SK-N-SH (cell line): ENCODE measurements at regions not wholly inside any gene's neighbourhood (a gene's known extent, or its start where the extent isn't known, plus 50 kb on each side); places are given as distances from the start of the nearest gene placed in this dataset.

Experiments used
- CTCF ChIA-PET: fragments of 300-600, 350-600 bp; formaldehyde crosslinking; extraction: SDS; loops from one replicate; lab custom pipeline; 2021; lab: Yijun Ruan, JAX
- POLR2A ChIA-PET: fragments of 350-600 bp; sonication (Branson Sonifier 250); formaldehyde crosslinking; extraction: SDS; loops from one replicate; lab custom pipeline; 2020; ENCODE audit warnings: antibody characterized with exemption, inconsistent platforms; lab: Yijun Ruan, JAX
- DNase-seq: peaks from one replicate; pipeline ENCODE4 v3.0.0; 2012
- H2AFZ ChIP-seq: fragments of 200-600 bp; sonication (generic); 2 replicates; pipeline ENCODE4 v1.8.1; 2016; ENCODE audit warnings: antibody characterized with exemption, mild to moderate bottlenecking, low read depth
- H3F3A ChIP-seq: fragments of 200-600 bp; sonication (generic); replicated peaks from 2 replicates; pipeline ENCODE3; 2016; ENCODE audit warnings: antibody characterized with exemption, mild to moderate bottlenecking; ENCODE audit not compliant: insufficient read depth
- H3K27ac ChIP-seq, 2 experiments: fragments of 200-500 bp in 1 of 2; fragments of 200-600 bp in 1 of 2; sonication (Bioruptor generic) in 1 of 2; sonication (generic), shearing (Covaris generic) in 1 of 2; 2 replicates each; pipeline versions ENCODE4 v1.5.1 to v1.6.1; 2014 to 2016; ENCODE audit warnings: low read depth in 2 of 2, inconsistent platforms in 1 of 2, low read length in 1 of 2, mild to moderate bottlenecking in 1 of 2, mixed read lengths in 1 of 2
- H3K27me3 ChIP-seq: fragments of 200-600 bp; sonication (generic), shearing (Covaris generic); 2 replicates; pipeline ENCODE4 v1.6.1; 2016; ENCODE audit warnings: mixed run types; ENCODE audit not compliant: insufficient read depth
- H3K36me3 ChIP-seq, 2 experiments: fragments of 200-500 bp in 1 of 2; fragments of 200-600 bp in 1 of 2; sonication (Bioruptor generic) in 1 of 2; sonication (generic) in 1 of 2; replicated peaks in 1 of 2; 2 replicates each; pipeline versions ENCODE3 to v1.5.1; 2014 to 2016; ENCODE audit warnings: low read length in 1 of 2, mild to moderate bottlenecking in 1 of 2; ENCODE audit not compliant: insufficient read depth in 2 of 2, control insufficient read depth in 1 of 2
- H3K4me1 ChIP-seq, 2 experiments: fragments of 200-500 bp in 1 of 2; fragments of 200-600 bp in 1 of 2; sonication (Bioruptor generic) in 1 of 2; sonication (generic), shearing (Covaris generic) in 1 of 2; 2 replicates each; pipeline versions ENCODE4 v1.5.1 to v1.6.1; 2014 to 2016; ENCODE audit warnings: low read depth in 1 of 2, low read length in 1 of 2, mixed run types in 1 of 2; ENCODE audit not compliant: insufficient read depth in 2 of 2, control insufficient read depth in 1 of 2
- H3K4me2 ChIP-seq: fragments of 200-600 bp; sonication (generic), shearing (Covaris generic); 2 replicates; pipeline ENCODE4 v1.6.1; 2017; ENCODE audit warnings: mixed run types
- H3K4me3 ChIP-seq, 2 experiments: fragments of 200-500 bp in 1 of 2; fragments of 200-600 bp in 1 of 2; sonication (Bioruptor generic) in 1 of 2; sonication (generic), shearing (Covaris generic) in 1 of 2; 2 replicates each; pipeline versions ENCODE4 v1.5.1 to v1.8.1; 2014 to 2016; ENCODE audit warnings: low read depth in 2 of 2, inconsistent platforms in 1 of 2, low read length in 1 of 2, mild to moderate bottlenecking in 1 of 2, mixed read lengths in 1 of 2, moderate library complexity in 1 of 2
- H3K79me2 ChIP-seq: fragments of 200-600 bp; sonication (generic); 2 replicates; pipeline ENCODE4 v1.8.1; 2017; ENCODE audit warnings: mild to moderate bottlenecking; ENCODE audit not compliant: insufficient read depth
- H3K9ac ChIP-seq: fragments of 200-600 bp; sonication (generic); 2 replicates; pipeline ENCODE4 v1.6.1; 2017; ENCODE audit warnings: mixed run types
- H3K9me2 ChIP-seq: fragments of 200-600 bp; sonication (generic); 2 replicates; pipeline ENCODE4 v1.6.1; 2017; ENCODE audit warnings: mixed run types
- H3K9me3 ChIP-seq: fragments of 200-600 bp; sonication (generic); 2 replicates; pipeline ENCODE4 v1.6.1; 2017; ENCODE audit warnings: mixed run types, mild to moderate bottlenecking, moderate library complexity
- H4K20me1 ChIP-seq: fragments of 200-600 bp; sonication (generic); 2 replicates; pipeline ENCODE4 v1.6.1; 2017; ENCODE audit warnings: mild to moderate bottlenecking, mixed run types; ENCODE audit not compliant: insufficient read depth
- CHD2 ChIP-seq: fragments of 150-350 bp; IDR thresholded peaks from 2 replicates; pipeline ENCODE4 v1.6.1; 2018; ENCODE audit warnings: low read length; ENCODE audit not compliant: partially characterized antibody
- ELF1 ChIP-seq: IDR thresholded peaks from 2 replicates; pipeline ENCODE4 v1.4.0; 2012
- EP300 ChIP-seq, 2 experiments: IDR thresholded peaks; 2 replicates each; pipeline versions ENCODE4 v1.4.0 to v1.6.1; 2012; ENCODE audit warnings: borderline replicate concordance in 1 of 2, low read depth in 1 of 2, low read length in 1 of 2
- FOXM1 ChIP-seq: IDR thresholded peaks from 2 replicates; pipeline ENCODE4 v1.4.0; 2012; ENCODE audit warnings: low read depth, mild to moderate bottlenecking
- GABPA ChIP-seq: IDR thresholded peaks from 2 replicates; pipeline ENCODE4 v1.4.0; 2012; ENCODE audit warnings: low read depth, mild to moderate bottlenecking
- GATA2 ChIP-seq: sonication (generic); formaldehyde crosslinking; IDR thresholded peaks from 2 replicates; pipeline ENCODE4 v1.5.0; 2020; ENCODE audit warnings: mild to moderate bottlenecking, missing genetic modification reagents
- MXI1 ChIP-seq: IDR thresholded peaks from 2 replicates; pipeline ENCODE4 v1.6.1; 2012; ENCODE audit warnings: mild to moderate bottlenecking, low read depth, low read length, improper control_type of control experiment
- RAD21 ChIP-seq: IDR thresholded peaks from 2 replicates; pipeline ENCODE4 v1.6.1; 2012; ENCODE audit warnings: mild to moderate bottlenecking, low read length
- RCOR1 ChIP-seq: fragments of 150-350 bp; IDR thresholded peaks from 2 replicates; pipeline ENCODE4 v1.6.1; 2017; ENCODE audit warnings: antibody characterized with exemption, low read length
- YY1 ChIP-seq: IDR thresholded peaks from 2 replicates; pipeline ENCODE4 v1.4.0; 2012; ENCODE audit warnings: low read depth, mild to moderate bottlenecking
- WGBS: methylation state at CpG from one replicate; pipeline ENCODE4 v1.1.6; 2017; ENCODE audit warnings: low lambda C conversion rate; 5-methylcytosine and 5-hydroxymethylcytosine counted together
- TF ChIP-seq, protein P1 (sequence below): fragments of 150-350 bp; IDR thresholded peaks from 2 replicates; pipeline ENCODE4 v1.6.1; 2016; ENCODE audit warnings: mild to moderate bottlenecking, low read depth, low read length
- TF ChIP-seq, protein P2 (sequence below): IDR thresholded peaks from 2 replicates; pipeline ENCODE4; 2012

DNA sequence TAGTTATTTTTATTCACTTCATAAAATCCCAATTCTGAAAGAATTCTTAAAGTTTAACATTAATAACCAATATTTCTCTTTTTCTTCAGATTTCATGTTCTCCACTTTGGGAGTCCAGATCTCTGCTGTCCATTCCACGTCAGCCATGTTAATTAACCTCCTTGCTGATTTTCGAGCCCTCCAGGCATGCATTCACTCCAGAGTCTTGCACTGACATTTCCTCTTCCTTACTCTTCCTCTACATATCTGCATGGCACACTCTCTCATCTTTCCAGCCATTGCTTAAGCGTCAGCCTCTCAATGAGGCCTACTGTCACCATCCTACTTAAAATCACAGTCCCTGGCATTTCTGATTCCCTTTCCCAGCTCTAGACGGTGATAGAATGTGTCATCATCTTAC is 144.8 kb downstream of the MAD2L1 start:
- DNase-seq, result no peak
- no peaks in the 10 kb centered on the region for H3K36me3 ChIP-seq
- H3K79me2 ChIP-seq, result no peaks in the 10 kb centered on the region
- H3F3A ChIP-seq, result no peaks in the 10 kb centered on the region
- H3K4me3 ChIP-seq, result no peak overlapping the region
- no peak overlapping the region for H3K27ac ChIP-seq
- no peak overlapping the region for H2AFZ ChIP-seq
- POLR2A ChIA-PET, result no interaction called here
- TF ChIP-seq GABPA (no peak), FOXM1 (no peak), YY1 (no peak)
- TF ChIP-seq, protein P1, sequence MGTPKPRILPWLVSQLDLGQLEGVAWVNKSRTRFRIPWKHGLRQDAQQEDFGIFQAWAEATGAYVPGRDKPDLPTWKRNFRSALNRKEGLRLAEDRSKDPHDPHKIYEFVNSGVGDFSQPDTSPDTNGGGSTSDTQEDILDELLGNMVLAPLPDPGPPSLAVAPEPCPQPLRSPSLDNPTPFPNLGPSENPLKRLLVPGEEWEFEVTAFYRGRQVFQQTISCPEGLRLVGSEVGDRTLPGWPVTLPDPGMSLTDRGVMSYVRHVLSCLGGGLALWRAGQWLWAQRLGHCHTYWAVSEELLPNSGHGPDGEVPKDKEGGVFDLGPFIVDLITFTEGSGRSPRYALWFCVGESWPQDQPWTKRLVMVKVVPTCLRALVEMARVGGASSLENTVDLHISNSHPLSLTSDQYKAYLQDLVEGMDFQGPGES, result no peak
- TF ChIP-seq, protein P2, sequence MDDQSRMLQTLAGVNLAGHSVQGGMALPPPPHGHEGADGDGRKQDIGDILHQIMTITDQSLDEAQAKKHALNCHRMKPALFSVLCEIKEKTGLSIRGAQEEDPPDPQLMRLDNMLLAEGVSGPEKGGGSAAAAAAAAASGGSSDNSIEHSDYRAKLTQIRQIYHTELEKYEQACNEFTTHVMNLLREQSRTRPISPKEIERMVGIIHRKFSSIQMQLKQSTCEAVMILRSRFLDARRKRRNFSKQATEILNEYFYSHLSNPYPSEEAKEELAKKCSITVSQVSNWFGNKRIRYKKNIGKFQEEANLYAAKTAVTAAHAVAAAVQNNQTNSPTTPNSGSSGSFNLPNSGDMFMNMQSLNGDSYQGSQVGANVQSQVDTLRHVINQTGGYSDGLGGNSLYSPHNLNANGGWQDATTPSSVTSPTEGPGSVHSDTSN, result no peak
- CTCF ChIA-PET, result interaction anchor here (1.0 to 1.4 kb wide), 2 partner anchors 9 to 10 kb away, joined by 3 read pairs; no protein-coding TSS in a partner anchor
- no peaks in the 10 kb centered on the region for H3K9me2 ChIP-seq
- no peaks in the 10 kb centered on the region for H3K4me1 ChIP-seq
- no peak overlapping the region for H3K9ac ChIP-seq
- no peaks in the 10 kb centered on the region for H4K20me1 ChIP-seq
- no peaks in the 10 kb centered on the region for H3K27me3 ChIP-seq
- 47% methylated on average over 4 of the region's 4 CpGs for WGBS
- H3K4me2 ChIP-seq, result no peak overlapping the region
- no peaks in the 10 kb centered on the region for H3K9me3 ChIP-seq

DNA sequence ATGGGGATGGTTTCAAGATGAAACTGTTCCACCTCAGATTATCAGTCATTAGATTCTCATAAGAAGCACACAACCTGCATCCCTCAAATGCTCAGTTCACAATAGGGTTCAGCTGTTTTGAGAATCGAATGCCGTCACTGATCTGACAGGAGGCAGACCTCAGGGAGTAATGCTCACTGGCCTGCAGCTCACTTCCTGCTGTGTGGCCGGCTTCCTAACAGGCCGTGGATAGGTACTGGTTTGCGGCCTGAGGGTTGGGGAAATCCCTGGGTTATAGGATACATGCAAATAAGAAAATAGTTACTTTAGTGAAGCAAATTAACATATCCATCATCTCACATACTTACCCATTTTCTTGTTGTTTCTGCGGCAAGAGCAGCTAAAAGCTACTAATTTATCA is 160.4 kb downstream of the MAD2L1 start:
- H3K9ac ChIP-seq, result no peak overlapping the region
- TF ChIP-seq MXI1, result no peak
- TF ChIP-seq CHD2, result no peak
- TF ChIP-seq, all 33 proteins: peak for 0
- H3K79me2 ChIP-seq, result no peaks in the 10 kb centered on the region
- no peaks in the 10 kb centered on the region for H3K36me3 ChIP-seq
- no peaks in the 10 kb centered on the region for H3K4me1 ChIP-seq
- no peak for DNase-seq
- H3K27me3 ChIP-seq, result no peaks in the 10 kb centered on the region
- H3F3A ChIP-seq, result no peaks in the 10 kb centered on the region
- 77% methylated on average over 6 of the region's 6 CpGs for WGBS
- ChIA-PET CTCF (no interaction called here), POLR2A (no interaction called here)
- H3K9me2 ChIP-seq, result no peaks in the 10 kb centered on the region
- H3K27ac ChIP-seq, result no peak overlapping the region
- no peaks in the 10 kb centered on the region for H4K20me1 ChIP-seq
- no peaks in the 10 kb centered on the region for H3K9me3 ChIP-seq
- no peak overlapping the region for H3K4me3 ChIP-seq
- no peak overlapping the region for H3K4me2 ChIP-seq
- H2AFZ ChIP-seq, result no peak overlapping the region

DNA sequence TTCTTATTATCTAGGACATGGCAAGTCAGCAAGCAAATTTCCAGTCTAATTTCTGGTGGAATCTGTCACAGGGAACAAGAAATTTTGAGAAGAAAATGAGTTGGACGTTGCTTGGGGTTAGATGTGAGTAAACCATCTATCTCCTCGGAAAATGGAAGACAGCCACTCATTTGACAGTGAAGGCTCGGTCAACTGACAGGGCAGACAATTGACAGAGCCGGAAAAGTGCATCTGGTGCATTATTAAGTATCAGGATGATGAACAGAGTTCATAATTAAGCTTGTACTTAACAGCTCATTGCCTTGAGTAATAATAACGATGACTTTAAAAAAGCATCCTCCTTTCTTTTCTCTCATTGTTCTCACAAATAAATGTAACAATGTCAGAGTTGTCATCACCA is 168.4 kb downstream of the MAD2L1 start:
- Histone ChIP-seq H4K20me1 (no peaks in the 10 kb centered on the region), H3K79me2 (no peaks in the 10 kb centered on the region), H3K4me2 (no peak overlapping the region), H3K9me2 (no peaks in the 10 kb centered on the region), H3K27ac (peak overlapping the region in 1 of 2 experiments; percentile 91; a peak in 2 of 4 replicates)
- peak in 1 of 2 experiments; percentile 98; a peak in 2 of 4 replicates for TF ChIP-seq EP300 (IDR thresholded peaks at IDR 0.05; ENCODE audit: borderline replicate concordance in 1 of 2, low read depth in 1 of 2, low read length in 1 of 2)
- 0 out of 2 replicates have a peak, but pooled peaks have one; percentile 52 for TF ChIP-seq MXI1
- TF ChIP-seq GATA2 (CRISPR knock-in tag), result peak; percentile 61
- peak; percentile 45 for TF ChIP-seq CHD2
- no peak for TF ChIP-seq ELF1
- TF ChIP-seq RCOR1, result peak; percentile 80; the same call in 1 of the 2 replicates
- no peak for TF ChIP-seq RAD21
- no peak for TF ChIP-seq GABPA
- TF ChIP-seq, all 33 proteins: peak for 5
- DNase-seq, result peak; percentile 37
- no peak overlapping the region for H3K9ac ChIP-seq
- H3K27me3 ChIP-seq, result no peaks in the 10 kb centered on the region
- no peaks in the 10 kb centered on the region for H3K9me3 ChIP-seq
- no peak overlapping the region for H3K4me3 ChIP-seq
- H3F3A ChIP-seq, result no peaks in the 10 kb centered on the region
- no peak overlapping the region for H2AFZ ChIP-seq
- ChIA-PET CTCF (interaction anchor here (0.6 to 2.5 kb wide), 2 partner anchors 269 to 271 kb away, joined by 5 to 11 read pairs; partner anchors contain the start of gene PDE5A), POLR2A (no interaction called here)
- H3K4me1 ChIP-seq, result peaks cover 0 to 10% of the 10 kb centered on the region in 2 experiments; a peak in 2 of 4 replicates
- no peaks in the 10 kb centered on the region for H3K36me3 ChIP-seq
- WGBS, result 2% methylated on average over 5 of the region's 5 CpGs
